GM12891 (cell line): ENCODE measurements at regions not wholly inside any gene's neighbourhood (a gene's known extent, or its start where the extent isn't known, plus 50 kb on each side); places are given as distances from the start of the nearest gene placed in this dataset.

Experiments
- PAX5 ChIP-seq: IDR thresholded peaks from 2 replicates; pipeline ENCODE4 v1.6.1; 2011; ENCODE audit warnings: low read length, moderate library complexity, mild to moderate bottlenecking; ENCODE audit not compliant: insufficient read depth, severe bottlenecking
- POLR2A ChIP-seq: IDR thresholded peaks from 2 replicates; pipeline ENCODE4 v1.6.1; 2011; ENCODE audit warnings: low read depth, low read length, control low read depth
- POLR2AphosphoS5 ChIP-seq: IDR thresholded peaks from 2 replicates; pipeline ENCODE4 v1.6.1; 2011; ENCODE audit warnings: low read depth, low read length, control low read depth
- POU2F2 ChIP-seq: IDR thresholded peaks from 2 replicates; pipeline ENCODE4 v1.6.1; 2011; ENCODE audit warnings: low read depth, mild to moderate bottlenecking, control low read depth, low read length, moderate library complexity
- SPI1 ChIP-seq: IDR thresholded peaks from 2 replicates; pipeline ENCODE4 v1.6.1; 2011; ENCODE audit warnings: low read depth, low read length, control low read depth
- TAF1 ChIP-seq: IDR thresholded peaks from 2 replicates; pipeline ENCODE4 v1.6.1; 2011; ENCODE audit warnings: low read depth, low read length, control low read depth

GRCh38 chr2:71887196-71887595, 260.5 kb downstream of the CYP26B1 start:
- TF ChIP-seq TAF1: no peak
- TF ChIP-seq POLR2A: no peak
- no peak for TF ChIP-seq SPI1
- TF ChIP-seq POLR2AphosphoS5: no peak
- no peak for TF ChIP-seq PAX5
- no peak for TF ChIP-seq POU2F2
